Brain microvascular endothelial cell (primary cell): ENCODE measurements at regions not wholly inside any gene's neighbourhood (a gene's known extent, or its start where the extent isn't known, plus 50 kb on each side); places are given as distances from the start of the nearest gene placed in this dataset.

Experiments used
- DNase-seq: peaks from one replicate; pipeline ENCODE4 v3.0.0-alpha.2; 2020
- H3K27ac ChIP-seq: fragments of 250-450 bp; sonication (Bioruptor Pico); 2 replicates; pipeline ENCODE4 v1.5.1; 2020; ENCODE audit warnings: mild to moderate bottlenecking, moderate library complexity
- H3K27me3 ChIP-seq: fragments of 250-450 bp; sonication (Bioruptor Pico); replicated peaks from 2 replicates; pipeline ENCODE4 v1.5.1; 2020; ENCODE audit warnings: mild to moderate bottlenecking
- H3K36me3 ChIP-seq: fragments of 250-450 bp; sonication (Bioruptor Pico); replicated peaks from 2 replicates; pipeline ENCODE4 v1.5.1; 2020; ENCODE audit warnings: mild to moderate bottlenecking
- H3K4me3 ChIP-seq: 2 replicates; pipeline ENCODE4 v1.5.1; 2011; ENCODE audit warnings: low read depth, mild to moderate bottlenecking, control low read depth, low read length, moderate library complexity
- in situ Hi-C: cut with HindIII; loops from 2 replicates; pipeline ENCODE4 v1.10.0; 2017; ENCODE audit warnings: low sequenced_read_pairs, low pct_ligation_motif_present
- TF ChIP-seq, protein P1 (sequence below): IDR thresholded peaks from 2 replicates; pipeline ENCODE4 v1.5.1; 2011; ENCODE audit warnings: low read depth, mild to moderate bottlenecking, moderate library complexity, low read length, control low read depth, inconsistent platforms; ENCODE audit errors: missing control alignments

DNA sequence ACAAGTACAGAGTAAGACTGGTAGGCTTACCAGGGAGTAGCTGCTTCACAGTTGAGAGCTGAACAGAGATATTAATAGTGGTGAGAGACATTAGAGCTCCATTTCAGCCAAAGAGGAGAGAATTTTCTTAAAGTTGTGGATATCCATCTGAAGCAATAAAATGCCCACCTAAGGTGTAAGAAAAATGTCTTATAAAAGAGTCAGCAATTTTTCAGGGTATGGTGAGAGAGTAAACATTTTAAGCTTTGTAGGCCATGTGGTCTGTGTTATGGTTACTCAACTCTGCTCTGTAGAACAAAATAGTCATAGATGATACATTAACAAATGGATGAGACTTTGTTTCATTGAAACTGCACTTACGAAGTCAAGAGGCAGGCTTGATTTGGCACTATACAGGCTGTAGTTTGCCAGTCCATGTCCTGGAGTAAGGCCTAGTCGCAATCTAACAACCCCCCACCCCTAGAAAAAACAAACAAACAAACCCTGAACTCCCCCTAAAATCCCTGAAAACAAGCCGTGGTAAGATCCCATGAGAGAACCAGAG is 945.4 kb upstream of the SEMA6A start:
- H3K36me3 ChIP-seq, result no peaks in the 10 kb centered on the region
- no peak overlapping the region for H3K4me3 ChIP-seq
- no peak overlapping the region for H3K27ac ChIP-seq
- TF ChIP-seq, protein P1, sequence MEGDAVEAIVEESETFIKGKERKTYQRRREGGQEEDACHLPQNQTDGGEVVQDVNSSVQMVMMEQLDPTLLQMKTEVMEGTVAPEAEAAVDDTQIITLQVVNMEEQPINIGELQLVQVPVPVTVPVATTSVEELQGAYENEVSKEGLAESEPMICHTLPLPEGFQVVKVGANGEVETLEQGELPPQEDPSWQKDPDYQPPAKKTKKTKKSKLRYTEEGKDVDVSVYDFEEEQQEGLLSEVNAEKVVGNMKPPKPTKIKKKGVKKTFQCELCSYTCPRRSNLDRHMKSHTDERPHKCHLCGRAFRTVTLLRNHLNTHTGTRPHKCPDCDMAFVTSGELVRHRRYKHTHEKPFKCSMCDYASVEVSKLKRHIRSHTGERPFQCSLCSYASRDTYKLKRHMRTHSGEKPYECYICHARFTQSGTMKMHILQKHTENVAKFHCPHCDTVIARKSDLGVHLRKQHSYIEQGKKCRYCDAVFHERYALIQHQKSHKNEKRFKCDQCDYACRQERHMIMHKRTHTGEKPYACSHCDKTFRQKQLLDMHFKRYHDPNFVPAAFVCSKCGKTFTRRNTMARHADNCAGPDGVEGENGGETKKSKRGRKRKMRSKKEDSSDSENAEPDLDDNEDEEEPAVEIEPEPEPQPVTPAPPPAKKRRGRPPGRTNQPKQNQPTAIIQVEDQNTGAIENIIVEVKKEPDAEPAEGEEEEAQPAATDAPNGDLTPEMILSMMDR, result no peak
- DNase-seq, result no peak
- in situ Hi-C loops, result no loop called here
- no peaks in the 10 kb centered on the region for H3K27me3 ChIP-seq

DNA sequence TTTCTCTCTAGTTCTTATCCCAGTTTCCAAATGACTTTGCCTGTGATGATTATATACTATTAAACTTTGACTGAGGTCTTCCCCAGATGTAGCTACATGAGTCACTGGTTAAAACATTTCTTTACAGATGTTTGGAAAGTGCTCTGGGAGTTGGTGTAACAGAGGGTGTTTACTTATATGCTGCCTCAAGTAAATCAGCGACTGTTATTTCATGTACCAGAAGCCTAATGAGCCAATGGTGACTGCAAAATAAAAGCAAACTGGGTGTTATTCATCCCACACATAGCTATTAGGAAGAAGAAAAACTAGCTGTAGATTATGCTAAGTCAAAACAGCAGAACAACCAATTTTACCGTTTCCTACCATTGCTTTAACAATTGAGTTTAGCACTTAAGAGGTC is 929.7 kb upstream of the SEMA6A start:
- TF ChIP-seq, protein P1, result no peak
- no peak for DNase-seq
- Histone ChIP-seq H3K27ac (no peak overlapping the region), H3K27me3 (no peaks in the 10 kb centered on the region), H3K4me3 (no peak overlapping the region), H3K36me3 (no peaks in the 10 kb centered on the region)
- in situ Hi-C loops, result no loop called here

DNA sequence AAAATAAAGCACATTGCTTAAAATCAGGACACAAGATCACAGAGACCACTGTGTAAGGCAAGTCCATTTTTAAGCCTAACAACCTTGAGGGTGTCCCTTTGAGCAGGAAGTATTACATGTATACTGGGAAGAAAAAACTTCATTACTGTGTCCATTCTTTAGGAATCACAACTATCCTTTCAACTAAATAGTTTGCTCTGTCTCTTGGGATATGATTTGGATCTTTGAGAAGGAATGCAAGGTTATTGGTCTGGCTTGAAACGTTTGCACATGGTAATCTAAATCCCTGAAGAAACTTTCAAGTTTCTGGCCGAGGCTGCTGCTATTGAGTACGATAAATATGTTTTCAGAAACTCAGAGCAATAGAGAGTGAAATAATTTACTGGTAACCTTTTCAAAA is 923.0 kb upstream of the SEMA6A start:
- H3K36me3 ChIP-seq, result no peaks in the 10 kb centered on the region
- TF ChIP-seq, protein P1, result no peak
- H3K4me3 ChIP-seq, result no peak overlapping the region
- no peaks in the 10 kb centered on the region for H3K27me3 ChIP-seq
- no peak overlapping the region for H3K27ac ChIP-seq
- in situ Hi-C loops, result no loop called here
- no peak for DNase-seq

DNA sequence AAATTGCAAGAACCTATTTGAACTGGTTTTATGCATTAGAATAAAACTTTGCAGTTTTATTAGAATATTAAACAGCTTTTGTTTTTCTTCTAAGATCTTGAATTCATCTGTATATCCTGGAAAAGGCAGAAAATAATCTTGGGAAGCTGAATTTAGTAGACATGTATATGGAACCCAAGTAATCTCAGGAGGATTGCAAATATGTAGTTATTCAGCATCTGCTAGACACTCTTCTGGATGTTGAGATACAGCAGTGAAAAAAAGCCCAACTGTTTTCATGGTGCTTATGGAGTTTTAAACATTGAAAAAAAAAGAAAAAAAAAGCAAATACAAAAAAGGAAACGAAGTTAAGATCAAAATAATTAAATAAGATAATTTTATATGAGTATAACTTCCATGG is 922.2 kb upstream of the SEMA6A start:
- DNase-seq, result no peak
- no peaks in the 10 kb centered on the region for H3K27me3 ChIP-seq
- no peak overlapping the region for H3K27ac ChIP-seq
- in situ Hi-C loops, result no loop called here
- TF ChIP-seq, protein P1, result no peak
- no peaks in the 10 kb centered on the region for H3K36me3 ChIP-seq
- no peak overlapping the region for H3K4me3 ChIP-seq

DNA sequence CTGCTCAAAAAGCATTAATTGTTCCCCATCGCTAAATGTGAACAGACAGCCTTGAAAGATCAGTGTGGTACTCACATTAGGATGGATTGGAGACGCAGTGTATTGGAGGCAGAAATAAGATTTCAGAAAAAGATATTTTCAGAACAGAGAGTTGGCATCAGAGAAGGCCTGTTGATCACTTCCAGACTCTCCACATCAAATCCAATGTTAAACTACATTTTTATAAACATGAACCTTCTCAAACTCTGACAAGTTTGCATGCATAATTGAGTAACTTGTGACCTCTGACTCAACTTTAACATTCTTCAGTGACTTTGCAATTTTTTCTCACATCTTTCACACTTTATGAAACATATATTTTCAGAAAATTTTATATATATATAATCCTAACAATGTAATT is 919.6 kb upstream of the SEMA6A start:
- Histone ChIP-seq H3K4me3 (no peak overlapping the region), H3K36me3 (no peaks in the 10 kb centered on the region), H3K27ac (no peak overlapping the region), H3K27me3 (no peaks in the 10 kb centered on the region)
- no peak for DNase-seq
- TF ChIP-seq, protein P1, result no peak
- in situ Hi-C loops, result no loop called here

DNA sequence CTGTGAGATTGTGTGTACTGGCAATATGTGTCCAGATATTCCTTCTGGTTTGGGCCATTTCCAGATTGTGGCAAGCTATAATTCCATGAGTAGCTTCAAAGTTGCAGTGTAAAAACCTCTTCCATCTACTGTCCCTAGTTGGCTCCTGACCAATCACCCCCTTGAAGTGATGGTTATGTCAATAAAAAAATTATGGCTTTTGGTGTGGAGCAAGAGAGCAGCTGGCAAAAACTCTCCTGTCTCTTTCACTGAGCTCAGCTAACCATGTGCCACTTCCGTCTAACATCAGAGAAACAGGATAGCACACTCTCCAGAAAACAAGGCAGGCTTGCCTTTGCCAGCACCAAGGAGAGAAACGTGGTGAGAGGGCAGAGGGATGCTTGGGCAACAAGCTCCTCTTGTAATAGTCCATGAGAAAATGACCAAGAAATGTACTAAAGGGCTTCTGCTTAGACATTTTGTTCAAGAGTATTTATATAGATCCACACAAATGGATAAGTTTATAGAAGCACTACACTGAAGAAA is 914.4 kb upstream of the SEMA6A start:
- Histone ChIP-seq H3K4me3 (no peak overlapping the region), H3K27ac (no peak overlapping the region), H3K27me3 (no peaks in the 10 kb centered on the region), H3K36me3 (no peaks in the 10 kb centered on the region)
- in situ Hi-C loops, result no loop called here
- TF ChIP-seq, protein P1, result no peak
- no peak for DNase-seq
